ENCODE measurements at regions not wholly inside any gene's neighbourhood (a gene's known extent, or its start where the extent isn't known, plus 50 kb on each side); places are given as distances from the start of the nearest gene placed in this dataset.

DNA sequence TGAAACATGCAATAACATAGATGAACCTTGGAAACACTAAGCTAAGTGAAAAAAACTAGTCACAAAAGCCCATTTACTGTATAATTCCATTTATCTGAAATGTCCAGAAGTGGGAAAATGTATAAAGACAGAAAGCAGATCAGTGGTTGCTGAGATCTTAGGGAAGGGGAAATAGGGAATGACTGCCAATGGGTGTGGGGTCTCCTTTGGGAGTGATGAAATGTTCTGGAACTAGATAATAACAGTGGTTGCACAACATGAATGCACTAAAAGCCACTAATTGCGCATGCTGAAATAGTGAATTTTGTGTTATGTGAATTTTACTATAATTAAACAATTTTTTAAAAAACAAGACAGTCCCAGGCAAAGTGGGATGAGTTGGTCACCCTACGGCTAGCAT is 472.8 kb downstream of the CCDC171 start:
- no peak overlapping the region for H3K9ac ChIP-seq (ENCODE audit: low read length in 5 of 5)
- no peak overlapping the region for H3K27ac ChIP-seq (ENCODE audit: low read depth, low read length)
- peaks cover 0 to 14% (median 9%) of the 10 kb centered on the region in 5 donors for H3K4me1 ChIP-seq (ENCODE audit: control insufficient read depth in 5 of 5, insufficient read depth in 5 of 5, low read length in 5 of 5)

DNA sequence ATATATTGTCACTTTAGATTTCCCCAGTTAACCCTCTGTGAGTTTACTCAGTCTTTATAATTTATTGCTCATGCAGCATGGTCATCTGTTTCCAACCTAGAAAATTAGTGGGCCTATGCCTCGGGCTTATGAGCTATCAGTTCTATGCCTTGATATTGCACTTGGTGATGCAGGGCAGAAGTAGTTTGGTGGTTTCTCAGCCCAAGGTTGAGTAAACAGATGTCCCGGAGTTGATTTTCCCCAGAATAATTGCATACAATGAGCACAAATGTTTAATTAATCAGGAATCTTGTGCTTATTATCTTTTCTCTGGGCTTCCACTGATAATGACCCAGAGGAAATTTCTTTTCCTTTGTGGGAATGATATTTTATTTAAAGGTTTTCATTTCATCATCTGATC is 474.0 kb downstream of the CCDC171 start:
- H3K9me3 ChIP-seq (ENCODE audit: control insufficient read depth in 5 of 5, low read length in 5 of 5) = no peaks in the 10 kb centered on the region
- H3K4me3 ChIP-seq (ENCODE audit: low read depth in 1 of 5, low read length in 5 of 5) = no peak overlapping the region
- H3K27me3 ChIP-seq (ENCODE audit: control insufficient read depth in 5 of 5, insufficient read depth in 4 of 5, low read length in 5 of 5) = no peaks in the 10 kb centered on the region
- H3K27ac ChIP-seq (ENCODE audit: low read depth, low read length) = no peak overlapping the region
- no peaks in the 10 kb centered on the region for H3K36me3 ChIP-seq (ENCODE audit: control insufficient read depth in 5 of 5, insufficient read depth in 5 of 5, low read length in 5 of 5)
- no peak overlapping the region for H3K9ac ChIP-seq (ENCODE audit: low read length in 5 of 5)
- peaks cover 0 to 14% (median 9%) of the 10 kb centered on the region in 5 donors for H3K4me1 ChIP-seq (ENCODE audit: control insufficient read depth in 5 of 5, insufficient read depth in 5 of 5, low read length in 5 of 5)

More for the DNA sequence above, 472.8 kb downstream of the CCDC171 start:
- H3K4me3 ChIP-seq (ENCODE audit: low read depth in 1 of 5, low read length in 5 of 5) = peak overlapping the region in 1 of 5 donors; percentile 26
- no peaks in the 10 kb centered on the region for H3K36me3 ChIP-seq (ENCODE audit: control insufficient read depth in 5 of 5, insufficient read depth in 5 of 5, low read length in 5 of 5)
- H3K27me3 ChIP-seq (ENCODE audit: control insufficient read depth in 5 of 5, insufficient read depth in 4 of 5, low read length in 5 of 5) = no peaks in the 10 kb centered on the region
- no peaks in the 10 kb centered on the region for H3K9me3 ChIP-seq (ENCODE audit: control insufficient read depth in 5 of 5, low read length in 5 of 5)

DNA sequence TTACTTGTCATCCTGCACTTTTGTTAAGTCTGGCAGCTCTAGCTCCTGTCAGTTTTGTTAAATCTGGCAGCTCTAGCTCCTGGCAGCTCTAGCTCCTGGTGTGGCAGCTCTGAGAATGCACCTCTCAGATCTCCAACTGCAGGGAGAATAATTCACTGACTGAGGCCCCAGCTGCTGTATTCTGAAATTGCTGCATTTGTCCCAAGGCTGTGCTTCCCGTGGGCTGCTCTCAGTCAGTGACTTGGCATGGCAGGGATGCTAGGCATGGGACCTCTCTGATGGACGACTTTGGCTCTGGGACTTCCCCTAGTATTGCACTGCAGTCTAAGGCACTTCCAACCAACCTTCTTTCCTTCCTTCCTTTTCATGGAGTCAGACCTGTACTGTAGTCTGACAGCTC is 475.7 kb downstream of the CCDC171 start:
- Histone ChIP-seq H3K4me1 (ENCODE audit: control insufficient read depth in 5 of 5, insufficient read depth in 5 of 5, low read length in 5 of 5) (peaks cover 0 to 17% (median 9%) of the 10 kb centered on the region in 5 donors), H3K36me3 (ENCODE audit: control insufficient read depth in 5 of 5, insufficient read depth in 5 of 5, low read length in 5 of 5) (no peaks in the 10 kb centered on the region), H3K27ac (ENCODE audit: low read depth, low read length) (no peak overlapping the region), H3K9ac (ENCODE audit: low read length in 5 of 5) (no peak overlapping the region), H3K9me3 (ENCODE audit: control insufficient read depth in 5 of 5, low read length in 5 of 5) (no peaks in the 10 kb centered on the region), H3K4me3 (ENCODE audit: low read depth in 1 of 5, low read length in 5 of 5) (no peak overlapping the region), H3K27me3 (ENCODE audit: control insufficient read depth in 5 of 5, insufficient read depth in 4 of 5, low read length in 5 of 5) (no peaks in the 10 kb centered on the region)

DNA sequence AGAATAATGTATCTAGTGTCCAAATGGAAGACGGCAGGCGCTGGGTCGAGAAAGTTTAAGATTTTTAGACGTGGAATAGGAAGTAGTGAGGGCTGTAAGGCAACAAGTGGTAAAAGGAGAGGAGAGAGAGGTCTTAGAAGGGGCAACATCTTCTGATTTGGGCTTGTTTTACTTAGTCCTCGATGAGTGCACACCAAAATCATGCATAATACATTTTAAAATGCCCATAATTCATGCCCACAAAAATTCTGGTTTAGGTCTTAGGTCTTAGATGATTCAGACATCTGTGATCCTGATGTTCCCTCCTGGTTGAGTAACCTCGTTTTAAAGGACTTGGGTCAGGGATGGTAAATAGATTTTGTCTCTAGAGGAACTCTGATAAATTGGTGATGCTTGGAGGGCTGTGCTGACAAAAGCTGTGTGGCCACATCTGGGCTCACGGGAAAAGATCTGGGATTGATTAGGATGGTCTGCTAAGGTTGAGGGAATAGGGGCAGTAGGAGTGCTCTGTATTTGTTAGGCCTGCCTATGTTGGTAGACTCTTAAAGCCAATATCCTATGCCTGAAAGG is 476.3 kb downstream of the CCDC171 start:
- Histone ChIP-seq H3K4me3 (ENCODE audit: low read depth in 1 of 5, low read length in 5 of 5) (no peak overlapping the region), H3K9ac (ENCODE audit: low read length in 5 of 5) (no peak overlapping the region), H3K27ac (ENCODE audit: low read depth, low read length) (no peak overlapping the region), H3K4me1 (ENCODE audit: control insufficient read depth in 5 of 5, insufficient read depth in 5 of 5, low read length in 5 of 5) (peaks cover 0 to 17% (median 9%) of the 10 kb centered on the region in 5 donors), H3K36me3 (ENCODE audit: control insufficient read depth in 5 of 5, insufficient read depth in 5 of 5, low read length in 5 of 5) (no peaks in the 10 kb centered on the region), H3K9me3 (ENCODE audit: control insufficient read depth in 5 of 5, low read length in 5 of 5) (no peaks in the 10 kb centered on the region), H3K27me3 (ENCODE audit: control insufficient read depth in 5 of 5, insufficient read depth in 4 of 5, low read length in 5 of 5) (no peaks in the 10 kb centered on the region)

DNA sequence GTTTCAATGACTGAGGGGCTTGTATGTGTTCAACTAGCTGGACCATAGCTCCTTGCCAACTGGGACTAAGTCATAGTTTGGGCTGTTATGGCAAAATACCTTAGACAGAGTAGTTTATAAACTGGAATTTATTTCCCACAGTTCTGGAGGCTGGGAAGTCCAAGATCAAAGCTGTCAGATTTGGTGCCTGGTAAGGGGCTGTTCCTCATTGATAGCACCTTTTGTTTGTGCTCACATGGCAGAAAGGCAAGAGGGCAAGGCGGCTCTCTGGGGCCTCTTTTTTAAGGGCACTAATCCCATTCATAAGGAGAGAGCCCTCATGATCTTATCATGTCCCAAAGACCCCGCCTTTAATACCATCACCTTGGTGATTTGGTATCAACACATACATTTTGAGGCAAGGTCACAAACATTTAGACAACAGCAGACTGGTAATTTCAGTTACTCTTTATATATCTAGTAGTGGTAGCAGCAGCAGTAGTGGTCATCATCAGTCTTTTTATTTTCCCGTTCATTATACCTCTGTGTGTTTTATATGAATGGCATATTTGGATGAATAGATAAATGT is 477.0 kb downstream of the CCDC171 start:
- H3K27ac ChIP-seq (ENCODE audit: low read depth, low read length) = no peak overlapping the region
- no peak overlapping the region for H3K9ac ChIP-seq (ENCODE audit: low read length in 5 of 5)
- H3K4me3 ChIP-seq (ENCODE audit: low read depth in 1 of 5, low read length in 5 of 5) = no peak overlapping the region
- no peaks in the 10 kb centered on the region for H3K27me3 ChIP-seq (ENCODE audit: control insufficient read depth in 5 of 5, insufficient read depth in 4 of 5, low read length in 5 of 5)
- no peaks in the 10 kb centered on the region for H3K36me3 ChIP-seq (ENCODE audit: control insufficient read depth in 5 of 5, insufficient read depth in 5 of 5, low read length in 5 of 5)
- H3K4me1 ChIP-seq (ENCODE audit: control insufficient read depth in 5 of 5, insufficient read depth in 5 of 5, low read length in 5 of 5) = peaks cover 0 to 17% (median 9%) of the 10 kb centered on the region in 5 donors
- no peaks in the 10 kb centered on the region for H3K9me3 ChIP-seq (ENCODE audit: control insufficient read depth in 5 of 5, low read length in 5 of 5)

DNA sequence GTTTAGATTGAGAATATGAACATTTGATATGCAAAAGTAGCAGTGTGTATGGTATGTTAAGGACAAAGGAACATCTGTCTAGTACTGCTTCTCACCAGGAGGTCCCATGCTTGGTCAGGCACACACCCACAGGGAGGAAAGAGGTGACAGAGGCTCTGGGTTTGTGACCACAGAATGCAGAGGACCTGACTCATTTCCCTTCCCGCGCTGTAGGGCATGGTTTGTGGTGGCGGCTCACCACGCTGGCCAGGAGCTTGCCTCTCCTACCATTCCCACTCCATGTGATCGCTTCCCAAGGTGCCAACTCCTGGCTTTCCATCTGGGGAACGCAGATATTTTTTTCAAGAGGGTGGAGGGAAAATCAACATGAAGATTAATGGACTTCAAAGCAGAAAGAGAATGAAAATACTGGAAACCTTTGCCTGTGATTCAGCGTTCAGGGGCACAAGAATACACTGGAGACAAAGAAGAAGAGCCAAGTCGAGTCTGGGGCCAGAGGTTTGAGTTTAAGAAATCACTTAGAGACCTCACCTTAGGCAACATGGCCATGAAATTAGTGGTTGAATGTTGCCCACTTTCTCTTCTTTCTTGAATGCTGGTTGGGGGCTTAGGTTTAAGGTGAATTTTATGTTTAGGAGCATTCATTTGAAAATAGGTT is 477.8 kb downstream of the CCDC171 start:
- Histone ChIP-seq H3K9ac (ENCODE audit: low read length in 5 of 5) (no peak overlapping the region), H3K4me1 (ENCODE audit: control insufficient read depth in 5 of 5, insufficient read depth in 5 of 5, low read length in 5 of 5) (peaks cover 0 to 12% (median 6%) of the 10 kb centered on the region in 5 donors), H3K27me3 (ENCODE audit: control insufficient read depth in 5 of 5, insufficient read depth in 4 of 5, low read length in 5 of 5) (no peaks in the 10 kb centered on the region), H3K4me3 (ENCODE audit: low read depth in 1 of 5, low read length in 5 of 5) (no peak overlapping the region), H3K36me3 (ENCODE audit: control insufficient read depth in 5 of 5, insufficient read depth in 5 of 5, low read length in 5 of 5) (no peaks in the 10 kb centered on the region), H3K27ac (ENCODE audit: low read depth, low read length) (no peak overlapping the region), H3K9me3 (ENCODE audit: control insufficient read depth in 5 of 5, low read length in 5 of 5) (no peaks in the 10 kb centered on the region)

DNA sequence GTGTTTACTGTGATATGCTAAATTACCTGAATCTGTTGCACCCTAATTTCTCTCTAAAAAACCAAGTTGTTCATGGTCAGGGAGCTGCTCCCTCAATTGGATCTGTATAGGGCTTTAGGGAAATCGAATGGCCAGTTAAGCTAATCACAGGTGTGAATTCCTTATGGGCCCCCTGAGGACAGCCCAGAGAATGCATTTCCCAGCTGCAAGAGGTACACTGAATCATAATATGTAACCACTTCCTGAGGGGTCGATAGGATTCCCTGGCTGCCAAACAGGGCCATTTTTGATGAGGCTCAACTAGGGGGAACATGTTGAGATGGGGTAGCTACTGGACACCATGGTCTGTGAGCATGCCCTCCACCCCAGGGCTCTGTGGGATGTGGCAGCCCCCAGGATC is 478.6 kb downstream of the CCDC171 start:
- H3K9ac ChIP-seq (ENCODE audit: low read length in 5 of 5) = no peak overlapping the region
- H3K4me1 ChIP-seq (ENCODE audit: control insufficient read depth in 5 of 5, insufficient read depth in 5 of 5, low read length in 5 of 5) = peaks cover 0 to 7% (median 0%) of the 10 kb centered on the region in 5 donors
- H3K36me3 ChIP-seq (ENCODE audit: control insufficient read depth in 5 of 5, insufficient read depth in 5 of 5, low read length in 5 of 5) = no peaks in the 10 kb centered on the region
- H3K27ac ChIP-seq (ENCODE audit: low read depth, low read length) = no peak overlapping the region
- no peaks in the 10 kb centered on the region for H3K9me3 ChIP-seq (ENCODE audit: control insufficient read depth in 5 of 5, low read length in 5 of 5)
- H3K27me3 ChIP-seq (ENCODE audit: control insufficient read depth in 5 of 5, insufficient read depth in 4 of 5, low read length in 5 of 5) = no peaks in the 10 kb centered on the region
- H3K4me3 ChIP-seq (ENCODE audit: low read depth in 1 of 5, low read length in 5 of 5) = no peak overlapping the region

DNA sequence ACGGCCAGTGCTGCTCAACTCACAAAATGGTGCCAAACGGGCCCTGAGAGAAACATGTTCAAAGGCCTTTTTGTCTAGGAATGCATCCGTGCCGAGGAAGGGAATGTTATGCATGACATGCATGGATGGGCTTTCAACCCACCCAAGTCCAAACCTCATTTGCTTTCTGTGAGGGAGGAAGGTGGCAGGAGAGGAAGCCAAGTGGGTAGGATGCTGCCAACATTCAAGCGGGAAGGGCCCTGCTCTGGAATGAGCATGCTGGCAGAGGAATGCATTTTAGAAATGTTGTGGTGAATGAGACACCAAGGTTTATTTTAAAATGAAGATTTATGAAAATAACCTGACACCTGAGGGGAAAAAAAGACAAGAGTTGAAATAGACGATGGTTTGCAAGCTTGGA is 479.1 kb downstream of the CCDC171 start:
- H3K4me3 ChIP-seq (ENCODE audit: low read depth in 1 of 5, low read length in 5 of 5) = no peak overlapping the region
- H3K27me3 ChIP-seq (ENCODE audit: control insufficient read depth in 5 of 5, insufficient read depth in 4 of 5, low read length in 5 of 5) = no peaks in the 10 kb centered on the region
- no peaks in the 10 kb centered on the region for H3K9me3 ChIP-seq (ENCODE audit: control insufficient read depth in 5 of 5, low read length in 5 of 5)

DNA sequence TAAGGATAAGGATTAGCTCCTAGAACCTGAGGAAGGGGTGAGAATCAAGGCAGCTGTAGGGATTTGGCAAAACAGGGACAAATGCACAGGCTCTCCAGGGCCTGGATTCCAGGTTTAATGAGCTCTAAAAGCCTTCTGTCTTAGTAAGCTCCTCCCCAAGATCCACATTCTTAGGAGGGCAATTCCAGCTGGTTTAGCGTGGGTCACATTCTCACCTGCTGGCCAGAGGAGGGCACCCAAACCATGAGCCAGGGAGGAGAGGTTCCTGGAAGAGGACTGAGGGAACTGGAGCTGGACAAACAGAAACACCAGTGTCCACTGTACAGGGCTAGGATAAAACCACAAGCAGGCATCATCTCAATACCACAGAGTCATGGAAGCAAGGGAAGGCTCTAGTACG is 480.0 kb downstream of the CCDC171 start:
- Histone ChIP-seq H3K27ac (ENCODE audit: low read depth, low read length) (no peak overlapping the region), H3K36me3 (ENCODE audit: control insufficient read depth in 5 of 5, insufficient read depth in 5 of 5, low read length in 5 of 5) (no peaks in the 10 kb centered on the region), H3K9me3 (ENCODE audit: control insufficient read depth in 5 of 5, low read length in 5 of 5) (no peaks in the 10 kb centered on the region), H3K27me3 (ENCODE audit: control insufficient read depth in 5 of 5, insufficient read depth in 4 of 5, low read length in 5 of 5) (no peaks in the 10 kb centered on the region), H3K4me3 (ENCODE audit: low read depth in 1 of 5, low read length in 5 of 5) (no peak overlapping the region), H3K9ac (ENCODE audit: low read length in 5 of 5) (no peak overlapping the region), H3K4me1 (ENCODE audit: control insufficient read depth in 5 of 5, insufficient read depth in 5 of 5, low read length in 5 of 5) (peaks cover 0 to 4% (median 0%) of the 10 kb centered on the region in 5 donors)

More for the DNA sequence above, 479.1 kb downstream of the CCDC171 start:
- Histone ChIP-seq H3K9ac (ENCODE audit: low read length in 5 of 5) (no peak overlapping the region), H3K36me3 (ENCODE audit: control insufficient read depth in 5 of 5, insufficient read depth in 5 of 5, low read length in 5 of 5) (no peaks in the 10 kb centered on the region), H3K4me1 (ENCODE audit: control insufficient read depth in 5 of 5, insufficient read depth in 5 of 5, low read length in 5 of 5) (peaks cover 0 to 7% (median 0%) of the 10 kb centered on the region in 5 donors), H3K27ac (ENCODE audit: low read depth, low read length) (no peak overlapping the region)

DNA sequence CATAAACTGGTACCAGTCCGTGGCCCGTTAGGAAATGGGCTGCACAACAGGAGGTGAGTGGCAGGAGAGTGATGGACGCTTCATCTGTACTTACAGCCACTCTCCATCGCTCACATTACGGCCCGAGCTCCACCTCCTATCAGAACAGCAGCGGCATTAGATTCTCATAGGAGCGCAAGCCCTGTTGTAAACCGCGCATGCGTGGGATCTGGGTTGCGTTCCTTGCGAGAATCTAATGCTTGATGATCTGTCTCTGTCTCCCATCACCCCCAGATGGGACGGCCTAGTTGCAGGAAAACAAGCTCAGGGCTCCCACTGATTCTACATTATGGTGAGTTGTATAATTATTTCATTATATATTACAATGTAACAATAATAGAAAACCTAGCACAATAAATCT is 480.4 kb downstream of the CCDC171 start:
- Histone ChIP-seq H3K4me1 (ENCODE audit: control insufficient read depth in 5 of 5, insufficient read depth in 5 of 5, low read length in 5 of 5) (peaks cover 0 to 4% (median 0%) of the 10 kb centered on the region in 5 donors), H3K9ac (ENCODE audit: low read length in 5 of 5) (no peak overlapping the region), H3K27me3 (ENCODE audit: control insufficient read depth in 5 of 5, insufficient read depth in 4 of 5, low read length in 5 of 5) (no peaks in the 10 kb centered on the region), H3K9me3 (ENCODE audit: control insufficient read depth in 5 of 5, low read length in 5 of 5) (no peaks in the 10 kb centered on the region), H3K4me3 (ENCODE audit: low read depth in 1 of 5, low read length in 5 of 5) (no peak overlapping the region), H3K36me3 (ENCODE audit: control insufficient read depth in 5 of 5, insufficient read depth in 5 of 5, low read length in 5 of 5) (no peaks in the 10 kb centered on the region), H3K27ac (ENCODE audit: low read depth, low read length) (no peak overlapping the region)
